Fibroblast of lung (primary cell): ENCODE measurements at regions not wholly inside any gene's neighbourhood (a gene's known extent, or its start where the extent isn't known, plus 50 kb on each side); places are given as distances from the start of the nearest gene placed in this dataset.

Experiments
- DNase-seq, 2 donors: peaks; one replicate each; pipeline versions ENCODE4 v3.0.0 to v3.0.0-alpha.2; 2010; ENCODE audit warnings: low read depth in 2 of 2
- H2AFZ ChIP-seq: 2 replicates; pipeline ENCODE4 v1.5.1; 2012; ENCODE audit warnings: low read length, control low read depth, inconsistent platforms
- H3K27ac ChIP-seq: 2 replicates; pipeline ENCODE4 v1.5.1; 2011; ENCODE audit warnings: low read length, control low read depth; ENCODE audit not compliant: insufficient read depth
- H3K27me3 ChIP-seq: 2 replicates; pipeline ENCODE4 v1.5.1; 2011; ENCODE audit warnings: mild to moderate bottlenecking, low read length; ENCODE audit not compliant: control insufficient read depth, insufficient read depth
- H3K36me3 ChIP-seq: 2 replicates; pipeline ENCODE4 v1.5.1; 2011; ENCODE audit warnings: low read length; ENCODE audit not compliant: control insufficient read depth, insufficient read depth
- H3K4me1 ChIP-seq: 2 replicates; pipeline ENCODE4 v1.5.1; 2011; ENCODE audit warnings: low read length; ENCODE audit not compliant: control insufficient read depth, insufficient read depth; ENCODE audit errors: extremely low read depth
- H3K4me2 ChIP-seq: 2 replicates; pipeline ENCODE4 v1.5.1; 2011; ENCODE audit warnings: low read length, control low read depth; ENCODE audit not compliant: insufficient read depth; ENCODE audit errors: extremely low read depth
- H3K4me3 ChIP-seq, 4 experiments: fragments of 200-600 bp in 1 of 4; sonication (generic) in 1 of 4; replicated peaks in 1 of 4; 2 replicates each; pipeline ENCODE4 v1.5.1; 2011 to 2016; ENCODE audit warnings: low read length in 4 of 4, low read depth in 3 of 4, mild to moderate bottlenecking in 3 of 4, control low read depth in 2 of 4, inconsistent platforms in 1 of 4, mixed read lengths in 1 of 4; ENCODE audit not compliant: insufficient read depth in 1 of 4; ENCODE audit errors: control extremely low read depth in 1 of 4
- H3K79me2 ChIP-seq: 2 replicates; pipeline ENCODE4 v1.5.1; 2012; ENCODE audit warnings: mild to moderate bottlenecking, low read length, inconsistent platforms; ENCODE audit not compliant: control insufficient read depth, insufficient read depth
- H3K9ac ChIP-seq: 2 replicates; pipeline ENCODE4 v1.5.1; 2011; ENCODE audit warnings: mild to moderate bottlenecking, low read length, control low read depth; ENCODE audit not compliant: insufficient read depth
- H3K9me3 ChIP-seq: 2 replicates; pipeline ENCODE4 v1.5.1; 2012; ENCODE audit warnings: low read depth, low read length; ENCODE audit not compliant: control insufficient read depth, insufficient read depth
- H4K20me1 ChIP-seq: 2 replicates; pipeline ENCODE4 v1.5.1; 2011; ENCODE audit warnings: low read length; ENCODE audit not compliant: control insufficient read depth, insufficient read depth; ENCODE audit errors: extremely low read depth
- EZH2 ChIP-seq: IDR thresholded peaks from 2 replicates; pipeline ENCODE4 v1.5.1; 2012; ENCODE audit warnings: low read length, control low read depth, mild to moderate bottlenecking; ENCODE audit errors: missing control alignments
- TF ChIP-seq, protein P1 (sequence below), 2 donors: IDR thresholded peaks in 1 of 2; conservative IDR thresholded peaks in 1 of 2; 1 replicate in 1 of 2; 2 replicates in 1 of 2; pipeline ENCODE4 v1.5.1; 2011 to 2012; ENCODE audit warnings: low read length in 2 of 2, control low read depth in 1 of 2, inconsistent platforms in 1 of 2, low read depth in 1 of 2, mild to moderate bottlenecking in 1 of 2

DNA sequence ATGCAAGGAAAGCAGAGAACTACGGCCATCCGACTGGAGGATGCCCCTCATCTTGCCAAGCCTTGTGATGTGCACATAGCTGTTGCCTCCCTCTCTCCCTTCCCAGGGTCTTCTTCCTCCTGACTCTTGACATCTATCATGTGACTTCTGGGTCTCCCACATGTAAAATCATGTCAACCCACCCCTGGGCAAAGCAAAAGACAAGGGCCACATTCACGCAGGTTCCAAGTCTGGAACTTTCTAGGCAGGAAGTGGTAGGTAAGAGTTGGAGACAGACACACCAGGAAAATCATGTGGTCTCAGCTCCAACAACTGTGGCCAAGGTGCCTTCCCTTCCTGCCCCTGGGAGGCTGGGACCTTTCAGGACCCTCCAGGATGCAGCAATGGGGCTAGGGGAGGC, 187.3 kb downstream of the CXCL12 start:
- H3K4me1 ChIP-seq, result peaks cover 18% of the 10 kb centered on the region
- no peak overlapping the region for H3K27ac ChIP-seq
- no peaks in the 10 kb centered on the region for H4K20me1 ChIP-seq
- no peak for DNase-seq
- H3K4me3 ChIP-seq, result no peak overlapping the region
- no peak overlapping the region for H3K9ac ChIP-seq
- H3K36me3 ChIP-seq, result no peaks in the 10 kb centered on the region
- H2AFZ ChIP-seq, result no peak overlapping the region
- no peaks in the 10 kb centered on the region for H3K79me2 ChIP-seq
- H3K9me3 ChIP-seq, result no peaks in the 10 kb centered on the region
- no peak overlapping the region for H3K4me2 ChIP-seq
- no peak for TF ChIP-seq EZH2
- TF ChIP-seq, protein P1, sequence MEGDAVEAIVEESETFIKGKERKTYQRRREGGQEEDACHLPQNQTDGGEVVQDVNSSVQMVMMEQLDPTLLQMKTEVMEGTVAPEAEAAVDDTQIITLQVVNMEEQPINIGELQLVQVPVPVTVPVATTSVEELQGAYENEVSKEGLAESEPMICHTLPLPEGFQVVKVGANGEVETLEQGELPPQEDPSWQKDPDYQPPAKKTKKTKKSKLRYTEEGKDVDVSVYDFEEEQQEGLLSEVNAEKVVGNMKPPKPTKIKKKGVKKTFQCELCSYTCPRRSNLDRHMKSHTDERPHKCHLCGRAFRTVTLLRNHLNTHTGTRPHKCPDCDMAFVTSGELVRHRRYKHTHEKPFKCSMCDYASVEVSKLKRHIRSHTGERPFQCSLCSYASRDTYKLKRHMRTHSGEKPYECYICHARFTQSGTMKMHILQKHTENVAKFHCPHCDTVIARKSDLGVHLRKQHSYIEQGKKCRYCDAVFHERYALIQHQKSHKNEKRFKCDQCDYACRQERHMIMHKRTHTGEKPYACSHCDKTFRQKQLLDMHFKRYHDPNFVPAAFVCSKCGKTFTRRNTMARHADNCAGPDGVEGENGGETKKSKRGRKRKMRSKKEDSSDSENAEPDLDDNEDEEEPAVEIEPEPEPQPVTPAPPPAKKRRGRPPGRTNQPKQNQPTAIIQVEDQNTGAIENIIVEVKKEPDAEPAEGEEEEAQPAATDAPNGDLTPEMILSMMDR (conservative IDR thresholded peaks at IDR 0.05 in 1 of 2, IDR thresholded peaks at IDR 0.05 in 1 of 2; ENCODE audit: low read depth in 1 of 2, low read length in 2 of 2), result no peak
- H3K27me3 ChIP-seq, result no peaks in the 10 kb centered on the region

DNA sequence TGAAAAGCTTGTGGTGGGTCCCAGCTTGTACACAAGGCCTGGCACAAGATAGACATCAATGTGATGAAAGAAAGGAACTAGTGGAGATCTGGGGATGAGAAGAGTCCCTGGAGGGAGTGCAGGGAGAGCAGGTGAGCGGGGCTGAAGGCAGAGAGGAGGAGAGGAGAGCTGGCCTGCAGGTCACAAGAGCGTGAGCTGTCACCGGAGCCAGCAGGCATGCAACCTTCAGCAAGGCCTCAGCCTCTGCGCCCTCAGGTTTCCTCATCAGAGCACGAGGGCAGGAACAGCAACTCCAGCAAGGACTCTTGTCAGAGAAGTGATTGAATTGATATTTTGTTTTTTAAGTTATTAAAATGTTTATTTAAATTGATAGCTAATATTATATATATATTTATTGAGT, 188.6 kb downstream of the CXCL12 start:
- Histone ChIP-seq H3K4me3 (no peak overlapping the region), H4K20me1 (no peaks in the 10 kb centered on the region), H3K27ac (no peak overlapping the region), H3K27me3 (no peaks in the 10 kb centered on the region), H3K4me1 (peaks cover 18% of the 10 kb centered on the region), H3K36me3 (no peaks in the 10 kb centered on the region), H2AFZ (no peak overlapping the region), H3K79me2 (no peaks in the 10 kb centered on the region), H3K9me3 (no peaks in the 10 kb centered on the region), H3K9ac (no peak overlapping the region), H3K4me2 (no peak overlapping the region)
- TF ChIP-seq, protein P1 (conservative IDR thresholded peaks at IDR 0.05 in 1 of 2, IDR thresholded peaks at IDR 0.05 in 1 of 2; ENCODE audit: low read depth in 1 of 2, low read length in 2 of 2), result no peak
- no peak for TF ChIP-seq EZH2
- DNase-seq, result no peak

DNA sequence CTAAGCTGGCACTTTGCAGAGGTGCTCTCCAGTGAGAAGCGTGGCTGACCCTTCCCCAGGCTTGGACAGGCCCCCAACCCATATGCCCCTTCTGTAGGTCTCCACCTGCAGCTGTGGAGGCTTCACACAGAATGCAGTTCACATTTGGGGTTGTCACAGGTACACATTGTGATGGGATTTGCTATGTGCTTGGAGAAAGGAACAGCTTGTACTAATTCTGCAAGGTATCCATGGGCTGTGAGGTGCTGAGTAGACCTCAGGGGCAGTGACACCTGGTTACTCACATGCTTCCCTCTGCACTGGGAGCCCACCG, 188.9 kb downstream of the CXCL12 start:
- Histone ChIP-seq H3K36me3 (no peaks in the 10 kb centered on the region), H3K4me2 (no peak overlapping the region), H3K27ac (no peak overlapping the region)

More for the DNA sequence above, 188.9 kb downstream of the CXCL12 start:
- no peak overlapping the region for H2AFZ ChIP-seq
- no peak overlapping the region for H3K9ac ChIP-seq
- H3K4me1 ChIP-seq, result peaks cover 18% of the 10 kb centered on the region
- H3K4me3 ChIP-seq, result no peak overlapping the region
- H3K9me3 ChIP-seq, result no peaks in the 10 kb centered on the region
- H3K27me3 ChIP-seq, result no peaks in the 10 kb centered on the region
- no peak for DNase-seq
- no peak for TF ChIP-seq EZH2
- TF ChIP-seq, protein P1 (conservative IDR thresholded peaks at IDR 0.05 in 1 of 2, IDR thresholded peaks at IDR 0.05 in 1 of 2; ENCODE audit: low read depth in 1 of 2, low read length in 2 of 2), result no peak
- no peaks in the 10 kb centered on the region for H3K79me2 ChIP-seq
- no peaks in the 10 kb centered on the region for H4K20me1 ChIP-seq
